HPDE6-E6E7 (cell line): ENCODE measurements at regions not wholly inside any gene's neighbourhood (a gene's known extent, or its start where the extent isn't known, plus 50 kb on each side); places are given as distances from the start of the nearest gene placed in this dataset.

ENCODE experiments used
- DNase-seq: peaks from one replicate; pipeline ENCODE4 v3.0.0; 2011; ENCODE audit warnings: missing footprints; ENCODE audit errors: extremely low spot score

DNA sequence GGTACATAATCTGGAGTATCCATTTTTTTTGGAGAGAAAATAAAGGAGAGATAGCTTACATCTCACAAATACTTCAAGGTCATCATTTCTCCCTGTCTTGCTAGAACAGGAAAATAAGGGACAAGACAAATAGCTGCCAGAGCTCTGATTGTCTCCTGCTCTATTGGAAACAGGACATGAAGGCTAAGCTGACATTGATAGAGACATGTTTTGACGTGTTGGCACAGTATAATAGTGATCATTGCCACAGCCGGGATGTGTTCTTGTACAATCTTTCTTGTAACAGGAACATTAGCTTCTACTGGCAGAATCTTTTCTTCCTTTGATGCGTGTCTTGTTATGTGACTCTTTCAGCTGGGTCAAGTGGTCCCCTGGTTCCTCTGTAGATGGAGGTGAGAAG, 279.3 kb upstream of the MTPN start:
- DNase-seq = no peak

DNA sequence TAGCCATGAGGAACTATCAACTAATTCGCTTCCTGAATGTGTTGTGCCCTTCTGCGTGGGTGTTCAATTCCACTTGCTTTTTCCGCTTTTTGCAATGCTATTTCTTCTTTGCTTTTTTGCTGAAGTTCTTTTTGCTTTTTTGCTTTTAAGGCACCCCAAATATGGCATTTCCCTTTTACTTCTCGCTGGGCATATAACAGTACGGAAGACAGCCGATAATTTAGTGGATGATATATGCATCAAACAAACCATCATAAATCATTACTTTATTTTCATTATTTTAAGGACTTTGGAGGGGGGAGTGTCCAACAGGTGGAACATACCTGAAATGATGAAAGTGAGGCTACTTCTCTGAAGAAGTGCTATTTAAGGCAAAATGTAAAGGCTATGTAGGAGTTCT, 277.0 kb upstream of the MTPN start:
- no peak for DNase-seq

DNA sequence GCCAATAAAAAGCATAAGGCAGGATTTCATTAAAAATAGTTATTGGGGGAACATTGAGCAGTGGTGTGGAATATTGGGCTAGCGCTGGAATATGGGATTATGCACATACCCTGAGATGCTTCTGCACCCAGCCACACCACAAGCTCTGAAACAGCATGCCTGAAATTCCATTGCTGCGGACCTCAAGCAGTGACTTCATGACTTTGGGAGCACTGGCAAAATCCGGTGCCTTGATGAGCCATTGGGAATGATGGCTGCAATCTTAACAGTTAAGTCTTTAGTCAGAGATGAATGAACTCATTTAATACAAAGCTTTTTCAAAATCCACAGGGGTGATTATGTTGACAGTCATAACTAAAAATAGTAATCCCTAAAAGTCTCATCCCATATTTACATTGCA, 274.7 kb upstream of the MTPN start:
- no peak for DNase-seq

DNA sequence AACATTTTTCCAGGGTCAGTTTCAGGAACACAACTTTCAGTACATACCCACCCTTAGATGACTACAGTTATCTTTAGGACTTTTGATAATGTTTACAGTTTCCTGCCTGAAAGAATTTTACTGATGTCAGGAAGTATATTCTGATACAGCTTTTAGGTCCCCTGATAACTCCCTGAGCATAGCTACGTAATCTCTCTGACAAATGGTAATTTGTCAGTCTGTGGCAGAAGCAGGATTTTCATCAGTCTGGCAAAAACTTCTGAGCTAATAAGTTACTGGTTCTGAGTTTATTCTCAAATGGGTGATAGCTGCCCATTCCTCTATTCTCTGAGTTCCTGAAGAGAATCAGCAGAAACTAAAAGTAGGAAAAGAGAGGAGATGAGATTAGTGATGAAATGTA, 270.1 kb upstream of the MTPN start:
- no peak for DNase-seq

DNA sequence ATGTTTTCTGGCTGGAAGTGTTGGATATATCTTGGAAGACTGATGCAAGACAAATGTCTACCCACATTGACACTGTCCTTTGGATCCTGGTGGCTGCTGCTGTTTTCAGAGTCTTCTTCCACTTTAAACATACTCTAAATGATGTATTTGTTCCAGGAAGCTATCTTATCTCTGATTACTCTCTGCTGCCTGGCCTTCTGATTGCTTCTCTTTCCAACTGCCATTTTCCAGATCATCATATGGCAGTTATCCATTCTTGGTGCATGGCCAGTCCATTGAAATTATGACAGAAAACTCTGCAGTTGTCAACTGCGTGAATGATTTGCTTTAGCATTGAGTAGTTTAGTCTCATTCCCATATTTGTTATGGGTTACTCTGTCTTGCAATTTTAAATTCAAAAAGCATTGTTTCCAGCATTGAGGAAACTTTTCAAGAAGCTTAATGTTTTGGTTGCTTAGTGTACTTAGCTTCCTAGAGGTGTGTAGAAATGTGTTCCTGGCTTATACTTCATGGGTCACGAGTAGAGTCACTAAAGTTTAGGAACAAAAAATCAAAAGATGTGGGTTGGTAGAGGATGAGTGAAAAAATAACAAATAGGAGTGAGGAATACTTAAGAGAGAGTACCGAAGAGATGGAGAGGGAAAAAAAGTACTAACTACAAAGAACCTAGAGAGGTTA, 268.3 kb upstream of the MTPN start:
- no peak for DNase-seq

DNA sequence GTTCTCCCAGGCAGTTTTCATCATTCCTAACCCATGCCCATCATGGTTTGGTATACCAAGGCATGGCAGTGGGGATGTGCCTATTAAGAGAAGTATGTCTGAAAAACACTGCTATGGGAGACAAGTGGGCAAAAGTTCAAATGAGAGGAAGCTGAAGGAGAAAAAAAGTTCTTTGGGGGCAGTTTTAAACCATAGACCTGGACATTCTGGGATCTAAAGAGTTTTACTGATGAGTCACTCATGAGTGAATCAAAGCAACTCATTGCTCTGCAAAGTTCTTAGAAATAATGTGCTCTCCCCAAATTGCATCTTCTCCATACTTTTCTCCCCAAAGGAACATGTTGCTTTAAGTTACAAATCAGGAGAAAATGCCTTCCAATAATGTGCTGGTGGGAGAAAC, 256.9 kb upstream of the MTPN start:
- no peak for DNase-seq

DNA sequence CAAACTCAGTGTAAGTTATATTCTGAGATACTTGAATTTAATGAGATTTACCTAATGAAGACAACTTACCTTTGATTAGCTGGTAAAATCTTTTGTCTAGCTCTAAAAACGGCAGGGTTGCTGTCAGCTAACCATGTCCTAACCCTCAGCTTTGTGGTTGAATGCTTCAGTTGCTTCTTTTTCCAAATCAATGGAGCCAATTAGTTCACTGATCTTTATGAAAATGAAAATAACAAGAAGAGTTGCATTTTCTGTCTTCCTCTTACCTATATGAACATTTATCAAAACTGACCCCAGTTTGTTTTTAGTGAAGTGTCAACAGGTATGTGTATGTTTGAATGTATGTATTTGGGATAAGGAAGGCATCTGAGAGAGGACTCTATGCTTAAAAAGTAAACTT, 253.1 kb upstream of the MTPN start:
- no peak for DNase-seq

DNA sequence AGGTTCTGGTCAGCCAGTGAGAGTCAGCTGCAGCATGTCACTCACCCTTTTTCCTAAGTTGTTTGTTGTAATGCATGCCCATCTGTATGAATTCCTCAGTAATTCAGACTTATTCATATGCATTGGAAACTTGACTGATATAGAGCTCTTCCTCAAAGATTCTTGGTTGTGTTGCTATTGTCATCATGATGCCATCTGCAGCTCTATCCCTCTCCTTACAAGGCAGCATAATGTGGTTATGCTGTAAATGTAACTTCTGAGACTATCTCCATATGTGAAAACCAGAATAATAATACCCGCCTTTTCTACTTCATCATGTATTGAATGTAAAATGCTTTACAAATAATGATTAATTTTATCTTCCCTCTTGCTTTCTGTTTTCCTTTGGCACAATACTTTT, 252.6 kb upstream of the MTPN start:
- no peak for DNase-seq

DNA sequence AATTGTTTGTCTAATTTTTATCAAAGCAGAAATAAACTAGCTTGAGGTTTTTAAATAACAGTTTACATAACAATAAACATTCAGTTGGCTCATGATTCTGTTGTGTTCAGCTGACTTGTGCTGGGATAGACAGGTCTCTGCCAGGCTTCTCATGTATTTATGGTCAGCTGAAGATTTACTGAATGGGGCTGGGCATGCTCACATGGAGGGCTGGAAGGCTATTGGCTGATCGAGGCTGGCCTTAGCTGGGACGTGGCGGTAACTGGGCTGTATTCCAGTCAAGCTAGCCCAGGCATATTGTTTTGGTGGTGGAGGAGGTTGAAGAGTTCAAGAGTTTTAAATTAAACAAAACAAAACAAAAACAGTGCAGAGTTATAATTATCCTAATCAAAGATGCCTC, 251.0 kb upstream of the MTPN start:
- DNase-seq = no peak

DNA sequence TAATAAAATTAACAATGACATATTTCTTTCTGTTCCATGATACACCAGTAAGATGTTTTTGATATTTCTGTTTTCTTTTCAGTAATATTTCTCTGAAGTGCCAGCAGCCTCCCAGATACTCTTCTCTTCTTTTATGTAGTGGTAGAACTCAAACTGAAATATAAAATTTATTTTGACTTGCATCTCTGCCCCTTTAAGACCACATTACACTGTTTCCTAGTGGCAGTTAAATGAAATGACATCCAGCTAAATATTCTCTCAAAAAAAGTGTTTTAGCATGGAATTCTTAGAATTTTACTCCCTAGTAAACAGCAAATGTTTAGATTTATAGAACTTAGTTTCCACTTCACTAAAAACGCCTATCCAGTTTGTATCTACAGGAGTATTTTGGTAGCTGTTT, 237.2 kb upstream of the MTPN start:
- DNase-seq = no peak

DNA sequence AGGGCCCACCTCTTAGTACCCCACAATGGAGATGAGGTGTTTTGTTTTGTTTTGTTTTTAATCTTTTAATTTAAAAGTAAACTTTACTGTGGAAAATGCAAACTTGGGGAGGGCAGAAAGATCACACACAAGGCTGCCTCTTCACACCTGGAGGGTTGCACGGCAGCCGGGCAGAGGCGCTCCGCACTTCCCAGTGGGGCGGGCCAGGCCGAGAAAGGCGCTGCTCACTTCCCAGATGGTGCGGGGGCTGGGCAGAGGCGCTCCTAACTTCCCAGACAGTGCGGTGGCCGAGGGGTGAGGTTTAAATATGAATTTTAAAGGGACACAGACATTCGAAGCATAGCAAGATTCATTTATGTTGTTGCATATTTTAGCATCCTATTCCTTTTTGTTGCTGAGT, 235.9 kb upstream of the MTPN start:
- DNase-seq = no peak

DNA sequence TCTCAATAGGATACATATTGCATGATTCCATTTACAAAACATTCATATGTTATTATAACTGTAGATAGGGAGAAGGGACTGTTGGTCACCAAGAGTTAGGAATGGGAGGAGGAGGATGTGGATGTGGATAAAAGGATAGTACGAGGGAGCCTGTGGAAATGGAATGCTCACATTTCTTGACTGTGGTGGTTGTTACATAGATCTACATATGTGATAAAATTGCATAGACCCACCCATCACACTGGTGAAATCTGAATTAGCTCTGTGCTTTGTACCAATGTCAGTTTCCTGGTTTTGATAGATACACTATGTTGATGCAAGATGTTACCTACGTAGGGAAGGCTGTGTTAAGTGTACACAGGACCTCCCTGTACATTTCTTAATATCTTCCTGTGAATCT, 233.5 kb upstream of the MTPN start:
- no peak for DNase-seq

DNA sequence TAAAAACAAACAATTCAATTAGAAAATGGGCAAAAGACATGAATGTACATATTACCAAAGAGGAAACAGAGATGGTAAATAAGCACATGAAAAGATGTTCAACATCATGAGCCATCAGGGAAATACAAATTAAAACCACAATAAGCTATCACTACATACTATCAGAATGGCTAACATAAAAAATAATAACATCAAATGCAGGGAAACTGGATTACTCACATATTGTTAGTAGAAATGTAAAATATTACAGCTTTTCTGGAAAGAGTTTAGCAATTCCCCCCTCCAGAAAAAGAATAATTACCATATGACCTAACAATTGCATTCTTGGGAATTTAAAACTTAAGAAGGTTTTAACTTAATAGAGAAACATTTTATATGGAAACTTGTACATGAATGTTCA, 232.9 kb upstream of the MTPN start:
- no peak for DNase-seq

DNA sequence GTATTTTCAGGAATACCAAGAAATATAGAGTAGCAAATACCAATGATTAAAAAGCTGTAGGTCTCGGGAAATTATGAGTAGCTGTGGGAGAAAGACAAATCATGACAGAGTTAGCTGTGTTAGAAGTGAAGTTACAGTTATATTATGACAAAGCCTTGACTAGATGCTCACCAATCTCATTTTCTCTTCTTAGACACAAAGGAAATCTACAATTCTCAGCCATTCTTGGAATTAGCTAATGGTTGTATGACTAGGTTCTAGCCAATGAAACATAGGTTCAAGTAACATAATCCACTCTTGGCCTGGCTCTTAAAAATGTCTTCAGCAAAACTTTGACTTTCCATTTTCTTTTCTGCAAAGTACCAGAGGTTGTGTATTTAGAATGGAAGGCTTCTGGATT, 228.8 kb upstream of the MTPN start:
- no peak for DNase-seq

DNA sequence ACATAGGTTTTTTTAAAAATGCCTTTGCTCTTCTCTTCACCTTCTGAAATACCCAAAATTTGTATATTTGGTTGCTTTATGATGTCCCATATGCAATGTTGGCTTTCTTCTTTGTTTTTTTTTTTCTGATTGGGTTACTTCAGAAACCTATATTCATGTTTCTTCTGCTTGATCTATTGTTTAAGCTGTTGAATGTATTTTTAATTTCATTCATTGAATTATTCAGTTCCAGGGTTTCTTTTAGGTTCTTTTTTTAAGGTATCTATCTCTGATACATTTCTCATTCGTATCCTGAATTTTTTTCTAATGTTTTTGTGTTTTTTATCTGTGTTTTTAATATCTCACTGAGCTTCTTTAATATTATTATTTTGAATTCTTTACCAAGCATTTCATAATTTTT, 221.0 kb upstream of the MTPN start:
- no peak for DNase-seq

DNA sequence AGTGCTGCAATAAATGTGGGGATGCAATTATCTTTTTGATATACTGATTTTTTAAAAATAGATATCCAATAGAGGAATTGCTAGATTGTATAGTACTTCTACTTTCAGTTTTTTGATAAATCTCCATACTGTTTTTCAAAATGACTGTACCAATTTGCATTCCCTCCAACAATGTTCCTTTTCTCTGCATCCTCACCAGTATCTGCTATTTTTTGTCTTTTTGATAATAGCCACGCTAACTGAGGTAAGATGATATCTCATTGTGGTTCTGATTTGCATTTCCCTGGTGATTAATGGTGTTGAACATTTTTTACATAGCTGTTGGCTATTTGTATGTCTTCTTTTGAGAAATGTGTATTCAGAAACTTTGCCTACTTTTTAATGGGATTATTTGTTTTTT, 217.7 kb upstream of the MTPN start:
- no peak for DNase-seq

DNA sequence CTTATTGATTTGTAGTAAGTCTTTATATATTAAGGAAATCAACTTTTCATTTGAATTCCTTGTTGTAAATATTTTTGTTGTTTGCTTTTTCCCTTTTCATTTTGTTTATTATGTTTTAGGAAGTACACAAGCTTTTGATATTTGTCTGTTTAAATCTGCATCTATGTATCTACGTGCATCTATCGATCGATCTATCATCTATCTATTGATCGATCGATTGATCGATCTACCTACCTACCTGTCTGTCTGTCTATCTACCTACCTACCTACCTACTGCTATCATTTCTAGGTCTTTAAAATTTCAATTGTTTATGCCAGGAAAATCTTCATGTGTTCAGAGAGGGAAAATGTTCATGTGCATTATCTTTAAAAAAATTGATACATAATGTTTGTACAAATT, 216.8 kb upstream of the MTPN start:
- no peak for DNase-seq

DNA sequence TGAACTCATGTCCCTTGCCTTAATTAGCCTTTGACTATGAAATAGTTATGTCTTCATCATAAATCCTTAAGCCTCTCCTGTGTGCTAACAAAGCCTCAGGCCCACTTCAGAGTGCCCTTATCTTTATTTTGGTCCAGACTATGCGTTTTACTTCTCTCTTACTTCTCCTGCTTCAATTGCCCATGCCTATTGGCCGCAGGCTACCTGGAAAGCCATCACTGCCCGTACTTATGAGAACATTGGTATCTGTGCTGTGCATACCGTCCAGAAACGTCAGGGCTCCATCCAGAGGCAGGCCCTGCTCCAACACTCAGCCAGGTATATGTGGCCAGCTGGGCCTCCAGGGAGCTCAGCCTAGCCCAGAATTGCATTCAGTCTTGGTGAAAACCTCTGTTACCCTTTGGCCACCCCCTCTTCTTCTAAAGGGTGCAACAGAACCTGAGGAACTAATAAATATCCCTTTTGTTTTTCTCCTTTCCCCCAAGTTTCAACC, 212.4 kb upstream of the MTPN start:
- no peak for DNase-seq

DNA sequence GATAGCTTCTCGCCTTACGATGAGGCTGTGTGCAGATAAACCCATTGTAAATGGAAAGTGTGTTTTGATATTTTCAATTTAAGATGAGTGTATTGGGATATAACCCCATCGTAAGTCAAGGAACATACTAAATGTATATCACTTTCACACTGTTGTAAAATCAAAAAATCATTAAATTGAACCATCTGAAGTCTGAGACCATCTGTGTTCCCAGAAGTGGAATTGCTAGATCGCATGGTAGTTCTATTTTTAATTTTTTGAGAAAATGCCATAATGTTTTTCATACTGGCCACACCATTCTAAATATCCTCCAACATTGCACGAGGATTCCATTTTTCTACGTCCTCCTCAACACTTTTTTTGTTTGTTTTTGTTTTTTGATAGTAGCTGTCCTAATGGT, 209.1 kb upstream of the MTPN start:
- DNase-seq = no peak

DNA sequence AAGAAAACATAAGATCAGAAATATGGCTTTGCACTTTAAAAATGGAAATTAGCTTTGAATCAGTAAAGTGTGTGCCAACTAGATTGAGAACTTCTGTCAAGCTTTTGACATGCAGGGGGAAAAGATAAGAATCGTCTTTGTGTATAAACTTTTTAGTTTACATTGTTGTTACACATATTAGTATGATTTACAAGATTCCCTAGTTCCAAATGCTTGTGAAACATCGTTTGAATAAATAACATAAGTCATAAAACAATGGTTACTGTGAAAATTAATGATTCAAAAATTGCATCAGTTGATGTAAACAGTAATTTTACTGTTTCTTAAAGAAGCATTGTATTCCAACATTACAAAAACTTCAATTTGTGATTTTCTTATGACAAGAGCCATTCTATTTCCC, 207.6 kb upstream of the MTPN start:
- DNase-seq = no peak

DNA sequence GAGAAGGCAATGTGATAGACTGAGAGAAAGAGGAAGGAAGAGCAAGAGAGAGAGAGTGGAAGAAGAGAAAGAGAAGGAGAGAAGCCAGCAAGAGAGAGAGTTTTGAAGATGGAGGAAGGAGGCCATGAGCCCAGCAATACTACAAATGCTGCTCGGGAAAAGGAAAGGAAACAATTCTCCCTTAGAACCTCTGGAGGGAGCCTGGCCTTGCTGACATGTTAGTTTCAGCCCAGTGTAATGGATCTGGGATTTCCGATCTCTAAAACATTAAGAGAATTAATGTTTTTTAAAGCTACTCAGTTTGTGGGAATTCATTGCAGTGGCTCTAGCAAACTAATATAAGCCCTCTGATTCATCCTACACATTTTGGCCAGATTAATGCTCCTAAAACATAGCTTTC, 206.8 kb upstream of the MTPN start:
- no peak for DNase-seq

DNA sequence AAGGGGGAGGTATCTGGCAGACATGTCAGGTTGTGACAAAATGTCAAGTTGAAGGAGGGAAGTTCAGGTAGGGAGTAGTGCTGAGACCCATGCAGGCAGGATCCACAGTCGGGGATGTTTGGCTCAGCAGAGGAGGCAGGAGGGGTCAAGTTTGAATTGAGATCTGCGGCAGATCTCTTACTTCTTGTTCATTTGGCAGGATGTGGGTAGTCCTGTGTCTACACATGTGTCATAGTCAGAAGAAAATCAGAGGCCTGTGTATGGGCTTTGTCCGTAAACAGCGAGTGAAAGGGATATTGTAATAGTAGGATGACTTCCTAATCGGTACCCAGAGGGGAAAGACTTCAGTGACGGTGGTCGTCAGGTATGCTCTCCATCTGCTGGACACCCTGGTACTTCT, 203.8 kb upstream of the MTPN start:
- DNase-seq = no peak

DNA sequence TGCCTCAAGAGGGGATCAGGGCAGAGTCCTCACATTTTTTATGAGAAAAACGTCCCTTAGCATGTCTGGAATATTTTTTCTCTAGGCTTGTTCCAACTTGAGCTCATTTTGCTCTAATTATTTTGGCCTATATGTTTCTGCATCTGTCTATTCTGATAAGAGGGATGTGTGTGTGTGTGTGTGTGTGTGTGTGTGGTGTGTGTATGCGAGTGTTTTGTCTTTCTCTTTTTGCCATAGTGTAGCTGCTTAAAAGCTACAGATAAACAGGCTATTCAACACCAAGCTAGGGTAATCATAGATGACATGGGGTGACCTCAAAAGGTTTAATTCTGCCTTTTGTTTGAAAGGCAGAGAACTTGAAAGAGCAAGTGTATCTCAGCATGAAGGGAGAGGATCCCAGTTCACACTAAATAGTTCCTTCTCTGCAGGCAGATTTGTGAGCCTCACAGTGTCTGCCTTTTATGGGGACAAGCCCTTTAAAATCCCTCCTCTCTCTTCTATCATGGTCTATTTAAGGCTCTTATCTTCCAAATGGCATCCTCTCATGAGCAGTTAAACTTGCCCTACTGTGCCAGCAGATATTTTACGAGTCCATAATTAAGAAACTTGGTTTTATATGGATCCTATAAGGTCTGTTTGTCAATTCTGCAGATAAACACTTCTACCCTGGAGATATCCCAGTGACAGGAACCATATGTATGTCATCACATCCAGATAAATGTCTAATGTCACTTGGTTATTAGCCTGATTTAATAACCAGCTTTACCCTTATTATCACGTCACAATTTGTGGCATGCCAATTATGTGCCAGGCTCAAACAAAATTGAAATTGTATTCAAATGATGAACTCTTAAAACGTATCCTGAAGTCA, 202.9 kb upstream of the MTPN start:
- no peak for DNase-seq

DNA sequence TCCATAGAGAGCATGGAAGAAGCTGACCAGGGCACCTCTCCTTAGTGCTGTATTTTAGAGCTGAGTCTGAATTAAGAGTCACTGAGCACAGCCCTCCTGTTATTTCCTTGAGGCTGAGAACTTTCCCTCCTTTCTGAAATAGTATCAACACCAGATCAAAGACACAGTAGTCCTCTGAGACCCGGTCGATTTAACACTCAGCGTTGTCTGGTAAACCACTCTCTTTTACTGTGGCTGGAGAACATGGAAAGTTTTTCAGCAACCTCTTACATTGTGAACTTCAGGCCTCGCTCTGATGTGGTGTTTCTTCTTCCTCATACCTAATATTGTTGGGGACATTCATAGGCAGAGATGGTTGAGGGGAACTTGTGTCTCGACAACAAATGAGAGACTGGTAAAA, 202.0 kb upstream of the MTPN start:
- no peak for DNase-seq
